ENCODE measurements at regions not wholly inside any gene's neighbourhood (a gene's known extent, or its start where the extent isn't known, plus 50 kb on each side); places are given as distances from the start of the nearest gene placed in this dataset.

- H3K36me3 Mint-ChIP-seq (ENCODE audit: low read depth) = no peaks in the 10 kb centered on the region
- H3K4me1 Mint-ChIP-seq (ENCODE audit: low read depth) = no peaks in the 10 kb centered on the region
- DNase-seq = no peak
- ChIA-PET POLR2A (no interaction called here), CTCF (no interaction called here)
- no peak for ATAC-seq
- no peak overlapping the region for H3K4me3 Mint-ChIP-seq
- no peaks in the 10 kb centered on the region for H3K9me3 Mint-ChIP-seq (ENCODE audit: insufficient read depth)
- no peak overlapping the region for H3K27ac Mint-ChIP-seq
- H3K27me3 Mint-ChIP-seq (ENCODE audit: low read depth) = no peaks in the 10 kb centered on the region
Measured at GRCh38 chr2:220071696-220072095, 444.3 kb downstream of the SLC4A3 start.

GRCh38 chr2:220072669-220073220 is 445.3 kb downstream of the SLC4A3 start:
- ChIA-PET CTCF (no interaction called here), POLR2A (no interaction called here)
- H3K27ac Mint-ChIP-seq = no peak overlapping the region

GRCh38 chr2:220075835-220076234 is 448.4 kb downstream of the SLC4A3 start:
- no peak for ATAC-seq

More at GRCh38 chr2:220072669-220073220, 445.3 kb downstream of the SLC4A3 start:
- DNase-seq = no peak
- no peaks in the 10 kb centered on the region for H3K36me3 Mint-ChIP-seq (ENCODE audit: low read depth)
- no peaks in the 10 kb centered on the region for H3K9me3 Mint-ChIP-seq (ENCODE audit: insufficient read depth)
- H3K4me3 Mint-ChIP-seq = no peak overlapping the region
- no peaks in the 10 kb centered on the region for H3K27me3 Mint-ChIP-seq (ENCODE audit: low read depth)
- ATAC-seq = no peak
- no peaks in the 10 kb centered on the region for H3K4me1 Mint-ChIP-seq (ENCODE audit: low read depth)

GRCh38 chr2:220076734-220077133 is 449.3 kb downstream of the SLC4A3 start:
- Mint-ChIP-seq H3K27ac (no peak overlapping the region), H3K4me3 (no peak overlapping the region), H3K9me3 (ENCODE audit: insufficient read depth) (no peaks in the 10 kb centered on the region), H3K27me3 (ENCODE audit: low read depth) (no peaks in the 10 kb centered on the region), H3K4me1 (ENCODE audit: low read depth) (no peaks in the 10 kb centered on the region), H3K36me3 (ENCODE audit: low read depth) (no peaks in the 10 kb centered on the region)
- ATAC-seq (no peak), DNase-seq (no peak)
- POLR2A ChIA-PET = no interaction called here
- CTCF ChIA-PET = no interaction called here

More at GRCh38 chr2:220075835-220076234, 448.4 kb downstream of the SLC4A3 start:
- H3K27ac Mint-ChIP-seq = no peak overlapping the region
- no peaks in the 10 kb centered on the region for H3K4me1 Mint-ChIP-seq (ENCODE audit: low read depth)
- CTCF ChIA-PET = no interaction called here
- no peaks in the 10 kb centered on the region for H3K27me3 Mint-ChIP-seq (ENCODE audit: low read depth)
- H3K9me3 Mint-ChIP-seq (ENCODE audit: insufficient read depth) = no peaks in the 10 kb centered on the region
- no peak for DNase-seq
- no peaks in the 10 kb centered on the region for H3K36me3 Mint-ChIP-seq (ENCODE audit: low read depth)
- H3K4me3 Mint-ChIP-seq = no peak overlapping the region
- POLR2A ChIA-PET = no interaction called here

- Mint-ChIP-seq H3K36me3 (ENCODE audit: low read depth) (no peaks in the 10 kb centered on the region), H3K9me3 (ENCODE audit: insufficient read depth) (no peaks in the 10 kb centered on the region), H3K27ac (no peak overlapping the region), H3K4me1 (ENCODE audit: low read depth) (no peaks in the 10 kb centered on the region), H3K27me3 (ENCODE audit: low read depth) (no peaks in the 10 kb centered on the region), H3K4me3 (no peak overlapping the region)
- POLR2A ChIA-PET = no interaction called here
- no peak for ATAC-seq
- DNase-seq = no peak
- CTCF ChIA-PET = no interaction called here
Measured at GRCh38 chr2:220077488-220077887, 450.1 kb downstream of the SLC4A3 start.

- H3K36me3 Mint-ChIP-seq (ENCODE audit: low read depth) = no peaks in the 10 kb centered on the region
- H3K9me3 Mint-ChIP-seq (ENCODE audit: insufficient read depth) = no peaks in the 10 kb centered on the region
- no peak overlapping the region for H3K4me3 Mint-ChIP-seq
- ChIA-PET POLR2A (no interaction called here), CTCF (no interaction called here)
- no peak overlapping the region for H3K27ac Mint-ChIP-seq
- DNase-seq = no peak
- ATAC-seq = no peak
- no peaks in the 10 kb centered on the region for H3K4me1 Mint-ChIP-seq (ENCODE audit: low read depth)
- H3K27me3 Mint-ChIP-seq (ENCODE audit: low read depth) = no peaks in the 10 kb centered on the region
Measured at GRCh38 chr2:220078439-220078838, 451.0 kb downstream of the SLC4A3 start.

GRCh38 chr2:220079595-220079994 is 452.2 kb downstream of the SLC4A3 start:
- CTCF ChIA-PET = no interaction called here
- H3K9me3 Mint-ChIP-seq (ENCODE audit: insufficient read depth) = no peaks in the 10 kb centered on the region
- DNase-seq = no peak

GRCh38 chr2:220081171-220081570 is 453.7 kb downstream of the SLC4A3 start:
- Mint-ChIP-seq H3K4me1 (ENCODE audit: low read depth) (no peaks in the 10 kb centered on the region), H3K27me3 (ENCODE audit: low read depth) (no peaks in the 10 kb centered on the region), H3K36me3 (ENCODE audit: low read depth) (no peaks in the 10 kb centered on the region), H3K27ac (no peak overlapping the region), H3K9me3 (ENCODE audit: insufficient read depth) (no peaks in the 10 kb centered on the region), H3K4me3 (no peak overlapping the region)
- no peak for DNase-seq
- no peak for ATAC-seq
- ChIA-PET CTCF (no interaction called here), POLR2A (no interaction called here)

More at GRCh38 chr2:220079595-220079994, 452.2 kb downstream of the SLC4A3 start:
- no peak for ATAC-seq
- Mint-ChIP-seq H3K4me1 (ENCODE audit: low read depth) (no peaks in the 10 kb centered on the region), H3K4me3 (no peak overlapping the region), H3K27me3 (ENCODE audit: low read depth) (no peaks in the 10 kb centered on the region), H3K36me3 (ENCODE audit: low read depth) (no peaks in the 10 kb centered on the region), H3K27ac (no peak overlapping the region)
- POLR2A ChIA-PET = no interaction called here

GRCh38 chr2:220090050-220090449 is 462.6 kb downstream of the SLC4A3 start:
- Mint-ChIP-seq H3K27me3 (ENCODE audit: low read depth) (no peaks in the 10 kb centered on the region), H3K9me3 (ENCODE audit: insufficient read depth) (no peaks in the 10 kb centered on the region), H3K27ac (no peak overlapping the region), H3K36me3 (ENCODE audit: low read depth) (no peaks in the 10 kb centered on the region), H3K4me3 (no peak overlapping the region), H3K4me1 (ENCODE audit: low read depth) (no peaks in the 10 kb centered on the region)
- CTCF ChIA-PET = no interaction called here
- DNase-seq = no peak
- POLR2A ChIA-PET = no interaction called here
- no peak for ATAC-seq

GRCh38 chr2:220096406-220096805 is 469.0 kb downstream of the SLC4A3 start:
- Mint-ChIP-seq H3K4me3 (no peak overlapping the region), H3K27me3 (ENCODE audit: low read depth) (no peaks in the 10 kb centered on the region), H3K4me1 (ENCODE audit: low read depth) (no peaks in the 10 kb centered on the region), H3K9me3 (ENCODE audit: insufficient read depth) (no peaks in the 10 kb centered on the region), H3K36me3 (ENCODE audit: low read depth) (no peaks in the 10 kb centered on the region), H3K27ac (no peak overlapping the region)
- ATAC-seq = no peak
- ChIA-PET CTCF (no interaction called here), POLR2A (no interaction called here)
- DNase-seq = no peak

- no peaks in the 10 kb centered on the region for H3K36me3 Mint-ChIP-seq (ENCODE audit: low read depth)
- H3K9me3 Mint-ChIP-seq (ENCODE audit: insufficient read depth) = no peaks in the 10 kb centered on the region
- no peak overlapping the region for H3K4me3 Mint-ChIP-seq
- no peaks in the 10 kb centered on the region for H3K4me1 Mint-ChIP-seq (ENCODE audit: low read depth)
- ChIA-PET CTCF (no interaction called here), POLR2A (no interaction called here)
- no peak overlapping the region for H3K27ac Mint-ChIP-seq
- no peak for DNase-seq
- no peak for ATAC-seq
- no peaks in the 10 kb centered on the region for H3K27me3 Mint-ChIP-seq (ENCODE audit: low read depth)
Measured at GRCh38 chr2:220101980-220102379, 474.6 kb downstream of the SLC4A3 start.

- ChIA-PET CTCF (no interaction called here), POLR2A (no interaction called here)
- no peaks in the 10 kb centered on the region for H3K4me1 Mint-ChIP-seq (ENCODE audit: low read depth)
- ATAC-seq (no peak), DNase-seq (no peak)
- no peaks in the 10 kb centered on the region for H3K36me3 Mint-ChIP-seq (ENCODE audit: low read depth)
- H3K27me3 Mint-ChIP-seq (ENCODE audit: low read depth) = no peaks in the 10 kb centered on the region
- no peak overlapping the region for H3K27ac Mint-ChIP-seq
- H3K9me3 Mint-ChIP-seq (ENCODE audit: insufficient read depth) = no peaks in the 10 kb centered on the region
- H3K4me3 Mint-ChIP-seq = no peak overlapping the region
Measured at GRCh38 chr2:220103596-220103995, 476.2 kb downstream of the SLC4A3 start.

GRCh38 chr2:220104871-220105351 is 477.5 kb downstream of the SLC4A3 start:
- DNase-seq (no peak), ATAC-seq (no peak)
- Mint-ChIP-seq H3K36me3 (ENCODE audit: low read depth) (no peaks in the 10 kb centered on the region), H3K27ac (no peak overlapping the region), H3K9me3 (ENCODE audit: insufficient read depth) (no peaks in the 10 kb centered on the region), H3K4me3 (no peak overlapping the region), H3K4me1 (ENCODE audit: low read depth) (no peaks in the 10 kb centered on the region), H3K27me3 (ENCODE audit: low read depth) (no peaks in the 10 kb centered on the region)
- CTCF ChIA-PET = no interaction called here
- POLR2A ChIA-PET = no interaction called here
